Right lung (tissue), 2 donors: ENCODE measurements at regions not wholly inside any gene's neighbourhood (a gene's known extent, or its start where the extent isn't known, plus 50 kb on each side); places are given as distances from the start of the nearest gene placed in this dataset.

Source experiments
- DNase-seq, 2 donors: peaks; one replicate each; pipeline ENCODE4 v3.0.0-alpha.2; 2013

- DNase-seq, result no peak
Observed at GRCh38 chr2:103268841-103269498, 507.1 kb downstream of the TMEM182 start.

GRCh38 chr2:103276869-103277268 is 515.0 kb downstream of the TMEM182 start:
- no peak for DNase-seq

GRCh38 chr2:103284750-103285149 is 522.9 kb downstream of the TMEM182 start:
- DNase-seq, result no peak

GRCh38 chr2:103285354-103285753 is 523.5 kb downstream of the TMEM182 start:
- no peak for DNase-seq

- no peak for DNase-seq
Observed at GRCh38 chr2:103287746-103288145, 525.9 kb downstream of the TMEM182 start.

GRCh38 chr2:103288696-103289095 is 526.9 kb downstream of the TMEM182 start:
- DNase-seq, result no peak

- peak; percentile 13 to 40 for DNase-seq
Observed at GRCh38 chr2:103289105-103289725, 527.4 kb downstream of the TMEM182 start.

GRCh38 chr2:103292573-103292972 is 530.7 kb downstream of the TMEM182 start:
- no peak for DNase-seq

GRCh38 chr2:103293067-103293741 is 531.4 kb downstream of the TMEM182 start:
- peak; percentile 9 to 14 for DNase-seq

GRCh38 chr2:103293742-103294077 is 531.9 kb downstream of the TMEM182 start:
- no peak for DNase-seq

GRCh38 chr2:103294420-103294819 is 532.6 kb downstream of the TMEM182 start:
- DNase-seq, result no peak

GRCh38 chr2:103295591-103295990 is 533.8 kb downstream of the TMEM182 start:
- DNase-seq, result no peak

GRCh38 chr2:103324671-103325070 is 562.8 kb downstream of the TMEM182 start:
- no peak for DNase-seq

GRCh38 chr2:103327386-103327785 is 565.6 kb downstream of the TMEM182 start:
- DNase-seq, result no peak

GRCh38 chr2:103327966-103328365 is 566.1 kb downstream of the TMEM182 start:
- DNase-seq, result no peak

- DNase-seq, result no peak
Observed at GRCh38 chr2:103335403-103335802, 573.6 kb downstream of the TMEM182 start.

GRCh38 chr2:103338819-103339218 is 577.0 kb downstream of the TMEM182 start:
- DNase-seq, result no peak

- DNase-seq, result no peak
Observed at GRCh38 chr2:103346780-103347179, 584.9 kb downstream of the TMEM182 start.

GRCh38 chr2:103353774-103354173 is 591.9 kb downstream of the TMEM182 start:
- DNase-seq, result no peak

GRCh38 chr2:103355287-103355686 is 593.5 kb downstream of the TMEM182 start:
- no peak for DNase-seq

GRCh38 chr2:103361712-103362111 is 599.9 kb downstream of the TMEM182 start:
- no peak for DNase-seq

- no peak for DNase-seq
Observed at GRCh38 chr2:103363639-103364038, 601.8 kb downstream of the TMEM182 start.

- no peak for DNase-seq
Observed at GRCh38 chr2:103364177-103364576, 602.3 kb downstream of the TMEM182 start.
